HG02981 (cell line): ENCODE measurements at regions not wholly inside any gene's neighbourhood (a gene's known extent, or its start where the extent isn't known, plus 50 kb on each side); places are given as distances from the start of the nearest gene placed in this dataset.
"Not testable (repeated sequence)": the region's sequence is repeated elsewhere in the genome, so short reads cannot be mapped to it uniquely, and the experiment has no call there.

Experiments
- ATAC-seq: cut with Tn5 transposase; IDR thresholded peaks from one replicate; pipeline ENCODE4 v1.9.1; 2021; ENCODE audit warnings: mild to moderate bottlenecking, moderate library complexity; ENCODE audit not compliant: unreplicated experiment

DNA sequence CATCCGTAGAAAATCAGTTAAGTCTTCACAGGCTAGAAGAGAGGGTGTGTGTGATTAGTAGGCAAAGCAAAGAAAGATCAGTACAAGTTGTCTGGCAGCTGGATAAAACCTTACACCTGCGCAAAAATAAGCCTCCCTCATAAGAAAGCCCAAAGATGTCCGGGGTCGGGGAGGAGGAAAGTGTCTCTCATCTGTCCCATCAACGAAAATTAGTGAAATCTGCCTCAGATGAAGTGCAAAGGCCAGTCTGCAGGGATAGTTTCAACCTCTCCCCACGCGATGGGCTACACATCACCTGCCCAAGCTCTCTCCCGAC, 333.9 kb downstream of the SRGAP2C start:
- no peak for ATAC-seq

- peak; percentile 37 for ATAC-seq
Measured at GRCh38 chr1:121519042-121519755, 334.4 kb downstream of the SRGAP2C start.

- not testable (repeated sequence) for ATAC-seq
Measured at GRCh38 chr1:121519756-121520286, 335.0 kb downstream of the SRGAP2C start.

GRCh38 chr1:121522061-121522759, 337.4 kb downstream of the SRGAP2C start:
- ATAC-seq = no peak

DNA sequence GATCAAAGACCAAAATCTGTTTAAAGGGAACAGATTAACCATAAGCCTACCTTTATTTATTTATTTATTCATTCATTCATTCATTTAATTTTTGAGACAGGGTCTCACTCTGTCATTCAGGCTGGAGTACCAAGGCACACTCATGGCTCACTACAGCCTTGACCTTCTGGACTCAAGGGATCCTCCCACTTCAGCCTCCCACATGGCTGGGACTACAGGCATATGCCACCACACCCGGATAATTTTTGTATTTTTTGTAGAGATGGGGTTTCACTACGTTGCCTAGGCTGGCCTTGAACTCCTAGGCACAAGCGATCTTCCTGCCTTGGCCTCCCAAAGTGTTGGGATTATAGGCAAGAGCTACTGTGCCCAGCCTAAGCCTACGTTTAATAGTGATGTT, 338.3 kb downstream of the SRGAP2C start:
- not testable (repeated sequence) for ATAC-seq

DNA sequence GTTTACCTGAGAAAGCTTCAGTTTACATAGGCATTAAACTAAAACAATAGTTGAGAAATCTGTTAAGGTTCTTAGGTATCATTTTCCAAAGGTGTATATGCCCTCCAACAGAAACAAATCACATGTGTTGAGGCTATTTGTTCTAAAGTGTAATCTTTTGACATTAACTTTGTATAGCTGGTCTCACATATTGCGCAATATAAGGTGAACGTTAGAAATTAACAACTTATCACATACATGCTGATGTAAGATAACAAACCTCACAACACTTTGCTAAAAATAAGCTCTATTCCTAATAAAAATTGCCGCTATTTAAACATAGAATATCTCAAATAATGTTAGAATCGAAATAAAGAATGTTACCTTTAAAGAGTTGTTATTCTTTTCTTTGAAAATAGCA, 340.6 kb downstream of the SRGAP2C start:
- no peak for ATAC-seq

GRCh38 chr1:121528958-121529357, 344.2 kb downstream of the SRGAP2C start:
- not testable (repeated sequence) for ATAC-seq

DNA sequence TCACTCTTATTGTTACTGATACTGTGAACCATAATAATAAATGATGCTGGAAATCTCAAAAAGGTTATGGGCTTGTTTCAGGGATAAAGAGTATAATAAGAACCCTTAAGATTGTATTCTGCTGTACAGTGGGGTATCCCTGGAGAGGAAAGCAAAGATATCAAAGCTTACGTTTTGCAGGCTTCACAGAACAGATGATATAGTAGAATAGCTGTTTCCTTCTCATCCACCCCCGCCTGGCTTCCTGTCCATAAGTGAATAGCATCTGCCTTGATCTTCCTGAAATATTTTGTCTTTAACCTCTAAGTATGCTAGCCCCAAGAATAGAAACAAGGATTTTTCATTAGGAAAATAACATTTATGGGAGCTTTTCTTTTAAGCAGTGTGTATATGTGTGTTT, 345.3 kb downstream of the SRGAP2C start:
- ATAC-seq = not testable (repeated sequence)

DNA sequence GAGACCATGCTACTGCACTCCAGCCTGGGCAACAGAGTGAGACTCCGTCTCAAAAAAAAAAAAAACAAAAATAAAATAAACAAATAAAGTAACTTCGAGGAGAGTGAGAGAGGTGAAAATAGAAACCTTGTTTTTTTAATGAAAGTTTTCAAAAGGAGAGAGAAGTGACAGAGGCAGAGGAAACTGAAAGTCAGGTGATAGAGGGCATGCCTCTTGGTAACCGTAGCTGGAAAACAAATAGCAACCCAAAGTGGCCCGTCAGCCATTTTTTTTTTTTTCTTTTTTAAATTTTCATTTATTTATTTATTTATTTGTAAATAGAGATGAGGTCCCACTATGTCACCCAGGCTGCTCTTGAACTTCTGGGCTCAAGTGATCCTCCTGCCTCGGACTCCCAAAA, 347.0 kb downstream of the SRGAP2C start:
- not testable (repeated sequence) for ATAC-seq

GRCh38 chr1:121538148-121538547, 353.4 kb downstream of the SRGAP2C start:
- ATAC-seq = not testable (repeated sequence)

- no peak for ATAC-seq
Measured at GRCh38 chr1:121538943-121539575, 354.3 kb downstream of the SRGAP2C start.

- ATAC-seq = not testable (repeated sequence)
Measured at GRCh38 chr1:121543988-121544387, 359.2 kb downstream of the SRGAP2C start.

DNA sequence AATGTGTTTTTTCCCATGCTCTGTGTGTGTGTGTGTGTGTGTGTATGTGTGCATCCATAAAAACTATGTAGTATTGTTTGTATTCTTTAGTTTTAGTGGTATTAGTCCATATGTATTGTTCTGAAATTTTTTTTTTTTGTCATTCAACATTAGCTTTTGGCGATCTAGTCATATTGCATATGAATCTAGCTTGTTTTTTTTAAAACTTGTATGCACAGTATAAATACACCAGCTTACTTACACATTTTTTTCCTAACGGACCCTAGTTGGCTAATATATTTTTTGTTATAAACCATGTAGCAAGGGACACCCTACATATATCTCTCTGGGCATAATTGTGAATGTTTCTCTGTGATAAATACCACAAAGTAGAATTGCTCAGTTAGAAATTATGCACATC, 359.7 kb downstream of the SRGAP2C start:
- ATAC-seq = no peak

DNA sequence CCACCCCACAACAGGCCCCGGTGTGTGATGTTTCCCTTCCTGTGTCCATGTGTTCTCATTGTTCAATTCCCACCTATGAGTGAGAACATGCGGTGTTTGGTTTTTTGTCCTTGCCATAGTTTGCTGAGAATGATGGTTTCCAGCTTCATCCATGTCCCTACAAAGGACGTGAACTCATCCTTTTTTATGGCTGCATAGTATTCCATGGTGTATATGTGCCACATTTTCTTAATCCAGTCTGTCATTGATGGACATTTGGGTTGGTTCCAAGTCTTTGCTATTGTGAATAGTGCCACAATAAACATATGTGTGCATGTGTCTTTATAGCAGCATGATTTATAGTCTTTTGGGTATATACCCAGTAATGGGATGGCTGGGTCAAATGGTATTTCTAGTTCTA, 361.1 kb downstream of the SRGAP2C start:
- ATAC-seq = not testable (repeated sequence)

DNA sequence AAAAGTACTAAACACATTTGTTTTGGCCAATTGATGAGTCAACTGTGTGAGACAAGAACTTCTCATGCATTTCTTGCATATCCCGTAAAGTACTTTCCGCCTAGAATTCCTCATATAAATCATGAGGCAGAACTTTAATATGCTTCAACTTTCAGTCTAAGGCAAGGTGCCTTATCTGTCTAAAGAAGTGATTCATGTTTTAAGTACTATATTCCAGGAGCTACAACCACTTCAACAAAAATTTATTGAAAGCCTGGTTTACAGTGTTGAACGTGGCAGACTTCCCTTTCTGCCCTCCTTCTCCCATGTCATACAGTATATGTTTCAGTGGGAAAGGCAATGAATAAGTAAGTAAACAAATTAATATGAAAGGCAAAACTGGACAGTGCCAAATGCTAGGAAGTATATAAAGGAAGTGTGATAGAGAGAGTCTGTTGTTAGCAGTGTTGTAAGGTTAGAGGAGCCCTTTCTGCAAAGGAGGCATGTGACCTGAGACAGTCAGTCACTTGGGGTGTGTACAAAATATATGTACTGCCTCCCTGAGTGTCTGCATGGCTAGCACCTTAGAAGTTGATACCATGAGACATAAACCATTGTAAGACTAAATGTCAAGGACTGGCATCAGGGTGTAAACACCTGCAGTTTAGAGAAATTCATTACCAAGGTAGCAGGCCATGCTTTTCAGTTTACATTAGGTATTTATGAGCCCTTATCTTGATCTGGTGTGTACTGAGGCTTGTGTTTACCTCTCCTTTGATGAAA, 362.2 kb downstream of the SRGAP2C start:
- ATAC-seq = no peak

DNA sequence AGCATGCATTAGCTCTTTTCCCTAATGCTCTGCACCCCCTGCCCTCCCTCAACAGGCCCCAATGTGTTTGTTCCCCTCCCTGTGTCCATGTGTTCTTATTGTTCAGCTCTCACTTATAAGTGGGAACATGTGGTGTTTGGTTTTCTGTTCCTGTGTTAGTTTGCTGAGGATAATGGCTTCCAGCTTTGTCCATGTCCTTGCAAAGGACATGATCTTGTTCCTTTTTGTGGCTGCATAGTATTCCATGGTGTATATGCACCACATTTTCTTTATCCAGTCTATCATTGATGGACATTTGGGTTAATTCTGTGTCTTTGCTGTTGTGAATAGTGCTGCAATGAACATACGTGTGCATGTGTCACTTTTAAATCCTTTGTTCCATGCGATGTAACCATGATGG, 363.0 kb downstream of the SRGAP2C start:
- not testable (repeated sequence) for ATAC-seq

GRCh38 chr1:121550817-121551216, 366.0 kb downstream of the SRGAP2C start:
- not testable (repeated sequence) for ATAC-seq

- not testable (repeated sequence) for ATAC-seq
Measured at GRCh38 chr1:121551491-121551890, 366.7 kb downstream of the SRGAP2C start.

DNA sequence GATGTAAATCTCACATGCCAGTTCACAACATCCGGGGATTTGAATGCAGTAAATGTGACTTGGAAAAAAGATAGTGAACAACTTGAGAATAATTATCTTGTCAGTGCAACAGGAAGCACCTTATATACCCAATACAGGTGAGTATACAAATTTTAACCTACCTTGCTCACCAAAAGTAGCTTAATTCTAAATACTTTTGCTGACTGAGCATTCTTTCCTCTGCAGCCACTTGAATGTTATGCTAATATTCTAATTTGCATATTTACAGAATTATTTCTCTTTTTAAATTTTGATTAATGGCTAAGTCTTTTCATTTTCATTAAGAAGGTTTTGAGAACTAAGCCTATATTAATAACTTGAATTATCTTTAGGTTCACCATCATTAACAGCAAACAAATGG, 371.8 kb downstream of the SRGAP2C start:
- ATAC-seq = not testable (repeated sequence)

DNA sequence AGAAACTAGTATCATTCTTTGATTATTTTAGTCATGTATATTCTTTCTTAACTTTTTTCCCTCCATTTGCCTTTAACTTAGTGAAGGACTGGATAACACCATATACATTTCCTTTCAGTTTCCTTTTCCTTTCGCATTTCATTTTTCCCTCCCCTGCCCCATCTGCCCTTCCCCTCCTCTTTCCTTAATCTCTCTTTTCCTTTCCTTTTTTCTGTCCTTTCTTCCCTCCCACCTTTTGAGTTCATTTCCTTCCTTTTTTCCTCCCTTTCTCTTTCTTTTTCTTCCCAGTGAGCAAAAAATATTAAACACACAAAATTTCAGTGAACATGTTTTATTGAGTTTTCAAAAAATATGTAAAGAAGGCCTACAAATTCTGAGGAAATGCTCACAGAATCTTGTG, 373.3 kb downstream of the SRGAP2C start:
- not testable (repeated sequence) for ATAC-seq

DNA sequence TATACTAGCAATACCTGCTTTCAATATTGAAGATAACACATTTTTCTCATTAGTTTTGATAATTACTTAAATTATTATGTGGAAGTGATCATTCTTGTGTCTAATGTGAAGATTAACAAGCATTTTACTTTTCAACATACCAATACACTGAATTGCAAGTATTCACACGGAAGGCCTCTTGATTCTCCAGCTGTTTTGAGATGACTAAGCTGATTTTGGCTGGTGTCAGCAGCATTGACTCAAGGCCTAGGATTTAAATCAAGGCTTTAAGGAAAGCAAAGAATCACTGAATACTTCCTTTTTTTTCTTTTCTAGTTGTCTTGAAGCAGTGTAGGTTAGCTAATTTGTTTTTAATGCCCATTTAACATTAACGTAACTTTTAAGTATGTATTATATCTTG, 373.7 kb downstream of the SRGAP2C start:
- no peak for ATAC-seq
